Neural crest cell (in vitro differentiated cells): ENCODE measurements at regions not wholly inside any gene's neighbourhood (a gene's known extent, or its start where the extent isn't known, plus 50 kb on each side); places are given as distances from the start of the nearest gene placed in this dataset.

Source experiments
- DNase-seq: peaks from one replicate; pipeline ENCODE4 v3.0.0; 2021; ENCODE audit warnings: low read depth, mixed read lengths, low spot score
- H3K27ac Mint-ChIP-seq: one replicate; pipeline ENCODE4 v1.8.0; 2021; ENCODE audit warnings: mild to moderate bottlenecking, mixed read lengths; ENCODE audit not compliant: unreplicated experiment
- H3K27me3 Mint-ChIP-seq: 2 replicates; pipeline ENCODE4 v1.8.0; 2021; ENCODE audit warnings: low read depth, mild to moderate bottlenecking, mixed read lengths
- H3K36me3 Mint-ChIP-seq: 2 replicates; pipeline ENCODE4 v1.8.0; 2021; ENCODE audit warnings: low read depth, mild to moderate bottlenecking, mixed read lengths
- H3K4me1 Mint-ChIP-seq: 2 replicates; pipeline ENCODE4 v1.8.0; 2021; ENCODE audit warnings: mixed read lengths
- H3K4me3 Mint-ChIP-seq: one replicate; pipeline ENCODE4 v1.8.0; 2021; ENCODE audit warnings: mild to moderate bottlenecking, mixed read lengths
- H3K9me3 Mint-ChIP-seq: 2 replicates; pipeline ENCODE4 v1.8.0; 2021; ENCODE audit warnings: mixed read lengths
- TF ChIP-seq, protein P1 (sequence below): fragments of 200-600 bp; sonication (generic); conservative IDR thresholded peaks from 2 replicates; pipeline ENCODE4 v1.5.0; 2021; ENCODE audit warnings: antibody characterized with exemption, mild to moderate bottlenecking

DNA sequence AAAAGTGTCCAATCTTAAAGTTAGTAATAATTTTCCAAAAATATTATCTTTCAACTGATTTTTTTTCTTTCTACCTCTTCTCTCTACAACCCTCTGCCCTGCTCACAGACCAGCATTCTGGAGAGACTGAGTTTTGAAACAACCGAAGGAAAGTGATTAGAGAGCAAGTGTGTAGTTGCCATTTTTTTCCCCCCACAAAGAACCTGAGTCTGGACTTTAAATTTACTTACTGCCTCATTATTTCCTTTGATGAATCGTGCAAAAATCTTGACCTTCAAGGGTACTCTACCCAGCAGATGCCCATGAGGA is 63.4 kb upstream of the NEUROD1 start:
- TF ChIP-seq, protein P1, sequence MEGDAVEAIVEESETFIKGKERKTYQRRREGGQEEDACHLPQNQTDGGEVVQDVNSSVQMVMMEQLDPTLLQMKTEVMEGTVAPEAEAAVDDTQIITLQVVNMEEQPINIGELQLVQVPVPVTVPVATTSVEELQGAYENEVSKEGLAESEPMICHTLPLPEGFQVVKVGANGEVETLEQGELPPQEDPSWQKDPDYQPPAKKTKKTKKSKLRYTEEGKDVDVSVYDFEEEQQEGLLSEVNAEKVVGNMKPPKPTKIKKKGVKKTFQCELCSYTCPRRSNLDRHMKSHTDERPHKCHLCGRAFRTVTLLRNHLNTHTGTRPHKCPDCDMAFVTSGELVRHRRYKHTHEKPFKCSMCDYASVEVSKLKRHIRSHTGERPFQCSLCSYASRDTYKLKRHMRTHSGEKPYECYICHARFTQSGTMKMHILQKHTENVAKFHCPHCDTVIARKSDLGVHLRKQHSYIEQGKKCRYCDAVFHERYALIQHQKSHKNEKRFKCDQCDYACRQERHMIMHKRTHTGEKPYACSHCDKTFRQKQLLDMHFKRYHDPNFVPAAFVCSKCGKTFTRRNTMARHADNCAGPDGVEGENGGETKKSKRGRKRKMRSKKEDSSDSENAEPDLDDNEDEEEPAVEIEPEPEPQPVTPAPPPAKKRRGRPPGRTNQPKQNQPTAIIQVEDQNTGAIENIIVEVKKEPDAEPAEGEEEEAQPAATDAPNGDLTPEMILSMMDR, result no peak
- H3K9me3 Mint-ChIP-seq, result peaks cover 12% of the 10 kb centered on the region
- no peaks in the 10 kb centered on the region for H3K27me3 Mint-ChIP-seq
- H3K4me1 Mint-ChIP-seq, result peaks cover 17% of the 10 kb centered on the region
- H3K36me3 Mint-ChIP-seq, result peaks cover 12% of the 10 kb centered on the region
- H3K27ac Mint-ChIP-seq, result no peak overlapping the region
- no peak overlapping the region for H3K4me3 Mint-ChIP-seq
- DNase-seq, result no peak

- peaks cover 21% of the 10 kb centered on the region for H3K9me3 Mint-ChIP-seq
- H3K27me3 Mint-ChIP-seq, result no peaks in the 10 kb centered on the region
- no peak overlapping the region for H3K4me3 Mint-ChIP-seq
- H3K36me3 Mint-ChIP-seq, result peaks cover 23% of the 10 kb centered on the region
- DNase-seq, result no peak
- TF ChIP-seq, protein P1, result no peak
- H3K27ac Mint-ChIP-seq, result no peak overlapping the region
- H3K4me1 Mint-ChIP-seq, result peaks cover 22% of the 10 kb centered on the region
Observed at GRCh38 chr2:181745796-181746540, 65.7 kb upstream of the NEUROD1 start.

GRCh38 chr2:181746844-181747243 is 66.5 kb upstream of the NEUROD1 start:
- Mint-ChIP-seq H3K4me1 (peaks cover 27% of the 10 kb centered on the region), H3K4me3 (no peak overlapping the region), H3K36me3 (peaks cover 26% of the 10 kb centered on the region), H3K27ac (no peak overlapping the region), H3K27me3 (no peaks in the 10 kb centered on the region), H3K9me3 (peaks cover 23% of the 10 kb centered on the region)
- TF ChIP-seq, protein P1, result no peak
- no peak for DNase-seq

DNA sequence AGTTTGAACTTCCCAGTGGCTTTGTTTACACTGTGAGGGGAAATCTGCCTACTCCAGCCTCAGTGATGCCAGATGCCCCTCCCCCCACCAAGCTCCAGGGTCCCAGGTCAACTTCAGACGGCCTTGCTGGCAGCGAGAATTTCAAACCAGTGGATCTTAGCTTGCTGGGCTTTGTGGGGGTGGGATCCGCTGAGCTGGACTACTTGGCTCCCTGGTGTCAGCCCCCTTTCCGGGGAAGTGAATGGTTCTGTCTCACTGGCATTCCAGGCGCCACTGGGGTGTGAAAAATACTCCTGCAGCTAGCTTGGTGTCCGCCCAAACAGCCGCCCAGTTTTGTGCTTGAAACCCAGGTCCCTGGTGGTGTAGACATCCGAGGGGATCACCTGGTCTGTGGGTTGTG is 70.0 kb upstream of the NEUROD1 start:
- no peak for DNase-seq

GRCh38 chr2:181751266-181752030 is 71.1 kb upstream of the NEUROD1 start:
- Mint-ChIP-seq H3K9me3 (peaks cover 23% of the 10 kb centered on the region), H3K27me3 (no peaks in the 10 kb centered on the region)
- DNase-seq, result no peak

More for the DNA sequence above, 70.0 kb upstream of the NEUROD1 start:
- Mint-ChIP-seq H3K27me3 (no peaks in the 10 kb centered on the region), H3K36me3 (peaks cover 26% of the 10 kb centered on the region), H3K9me3 (peaks cover 23% of the 10 kb centered on the region), H3K4me3 (no peak overlapping the region), H3K4me1 (peaks cover 44% of the 10 kb centered on the region), H3K27ac (no peak overlapping the region)
- TF ChIP-seq, protein P1, result no peak

More at GRCh38 chr2:181751266-181752030, 71.1 kb upstream of the NEUROD1 start:
- Mint-ChIP-seq H3K27ac (no peak overlapping the region), H3K4me3 (no peak overlapping the region), H3K36me3 (peaks cover 26% of the 10 kb centered on the region), H3K4me1 (peaks cover 54% of the 10 kb centered on the region)
- TF ChIP-seq, protein P1, result no peak
